MM.1S (cell line): ENCODE measurements at regions not wholly inside any gene's neighbourhood (a gene's known extent, or its start where the extent isn't known, plus 50 kb on each side); places are given as distances from the start of the nearest gene placed in this dataset.

Experiments
- DNase-seq: peaks from one replicate; pipeline ENCODE4 v3.0.0-alpha.2; 2015
- H2AFZ ChIP-seq: fragments of 300-600 bp; sonication (generic); 2 replicates; pipeline ENCODE4 v1.6.0; 2016; ENCODE audit warnings: antibody characterized with exemption, low read length
- H3F3A ChIP-seq: fragments of 300-600 bp; sonication (generic); 2 replicates; pipeline ENCODE4 v1.6.1; 2016; ENCODE audit warnings: mild to moderate bottlenecking, antibody characterized with exemption, low read length, moderate library complexity, mixed read lengths; ENCODE audit not compliant: insufficient read depth
- H3K27ac ChIP-seq: fragments of 300-600 bp; sonication (generic); 2 replicates; pipeline ENCODE4 v1.5.1; 2016; ENCODE audit warnings: mild to moderate bottlenecking, low read length
- H3K27me3 ChIP-seq: fragments of 300-600 bp; sonication (generic); replicated peaks from 2 replicates; pipeline ENCODE4 v1.6.0; 2016; ENCODE audit warnings: low read length; ENCODE audit not compliant: insufficient read depth
- H3K36me3 ChIP-seq: fragments of 300-600 bp; sonication (generic); replicated peaks from 2 replicates; pipeline ENCODE4 v1.6.1; 2016; ENCODE audit warnings: mild to moderate bottlenecking, low read length, mixed read lengths; ENCODE audit not compliant: insufficient read depth
- H3K4me1 ChIP-seq: fragments of 300-600 bp; sonication (generic); 2 replicates; pipeline ENCODE4 v1.6.1; 2016; ENCODE audit warnings: low read length, mixed read lengths
- H3K4me2 ChIP-seq: fragments of 300-600 bp; sonication (generic); 2 replicates; pipeline ENCODE4 v1.6.0; 2016; ENCODE audit warnings: low read depth, low read length
- H3K4me3 ChIP-seq: fragments of 300-600 bp; sonication (generic); 2 replicates; pipeline ENCODE4 v1.5.1; 2016; ENCODE audit warnings: low read length, mixed read lengths
- H3K79me2 ChIP-seq: fragments of 300-600 bp; sonication (generic); 2 replicates; pipeline ENCODE4 v1.6.1; 2016; ENCODE audit warnings: mixed run types, low read length, mixed read lengths
- H3K9ac ChIP-seq: fragments of 300-600 bp; sonication (generic); 2 replicates; pipeline ENCODE4 v1.6.1; 2016; ENCODE audit warnings: low read length, mixed read lengths
- H3K9me2 ChIP-seq: fragments of 300-600 bp; sonication (generic); replicated peaks from 2 replicates; pipeline ENCODE4 v1.6.1; 2016; ENCODE audit warnings: mild to moderate bottlenecking, low read length, mixed read lengths; ENCODE audit not compliant: insufficient read depth
- H3K9me3 ChIP-seq: fragments of 300-600 bp; sonication (generic); replicated peaks from 2 replicates; pipeline ENCODE4 v1.6.1; 2016; ENCODE audit warnings: mild to moderate bottlenecking, low read length, mixed read lengths; ENCODE audit not compliant: insufficient read depth
- H4K20me1 ChIP-seq: fragments of 300-600 bp; sonication (generic); 2 replicates; pipeline ENCODE4 v1.6.1; 2016; ENCODE audit warnings: mild to moderate bottlenecking, low read length, moderate library complexity, mixed read lengths; ENCODE audit not compliant: insufficient read depth
- CTCF ChIP-seq: fragments of 300-600 bp; sonication (generic); IDR thresholded peaks from 2 replicates; pipeline ENCODE4 v1.5.1; 2016; ENCODE audit warnings: antibody characterized with exemption, low read length, mixed read lengths
- EZH2 ChIP-seq: fragments of 300-600 bp; sonication (generic); optimal IDR thresholded peaks from 2 replicates; pipeline ENCODE3; 2017; ENCODE audit warnings: low read depth, mild to moderate bottlenecking, antibody characterized with exemption, low read length, mixed read lengths
- EZH2phosphoT487 ChIP-seq: fragments of 300-600 bp; sonication (generic); IDR thresholded peaks from 2 replicates; pipeline ENCODE4 v1.6.1; 2018; ENCODE audit warnings: antibody characterized with exemption, low read length

- Histone ChIP-seq H4K20me1 (no peaks in the 10 kb centered on the region), H3K4me2 (no peak overlapping the region), H2AFZ (no peak overlapping the region), H3K4me1 (no peaks in the 10 kb centered on the region), H3K9ac (no peak overlapping the region), H3K4me3 (no peak overlapping the region), H3K9me2 (no peaks in the 10 kb centered on the region), H3K79me2 (no peaks in the 10 kb centered on the region), H3K27me3 (no peaks in the 10 kb centered on the region), H3F3A (no peaks in the 10 kb centered on the region), H3K9me3 (no peaks in the 10 kb centered on the region), H3K27ac (no peak overlapping the region), H3K36me3 (no peaks in the 10 kb centered on the region)
- no peak for TF ChIP-seq EZH2
- no peak for TF ChIP-seq EZH2phosphoT487
- no peak for TF ChIP-seq CTCF
- no peak for DNase-seq
These were observed 161.7 kb downstream of the TFCP2L1 start for GRCh38 chr2:121123268-121123667.

GRCh38 chr2:121124330-121124729 lies 160.7 kb downstream of the TFCP2L1 start:
- no peak for DNase-seq
- TF ChIP-seq EZH2 (no peak), EZH2phosphoT487 (no peak), CTCF (no peak)
- Histone ChIP-seq H3K79me2 (no peaks in the 10 kb centered on the region), H3K36me3 (no peaks in the 10 kb centered on the region), H4K20me1 (no peaks in the 10 kb centered on the region), H3K4me3 (no peak overlapping the region), H3K4me1 (no peaks in the 10 kb centered on the region), H3K27ac (no peak overlapping the region), H2AFZ (no peak overlapping the region), H3K27me3 (no peaks in the 10 kb centered on the region), H3K9me2 (no peaks in the 10 kb centered on the region), H3K9me3 (no peaks in the 10 kb centered on the region), H3F3A (no peaks in the 10 kb centered on the region), H3K9ac (no peak overlapping the region), H3K4me2 (no peak overlapping the region)

- no peak for DNase-seq
- no peaks in the 10 kb centered on the region for H3K4me1 ChIP-seq
These were observed 159.7 kb downstream of the TFCP2L1 start for GRCh38 chr2:121125350-121125749.

GRCh38 chr2:121128741-121129659 lies 156.0 kb downstream of the TFCP2L1 start:
- Histone ChIP-seq H3K36me3 (no peaks in the 10 kb centered on the region), H3K4me2 (no peak overlapping the region), H2AFZ (no peak overlapping the region), H3K9me3 (no peaks in the 10 kb centered on the region), H3F3A (no peaks in the 10 kb centered on the region), H4K20me1 (no peaks in the 10 kb centered on the region), H3K9me2 (no peaks in the 10 kb centered on the region), H3K4me3 (no peak overlapping the region), H3K9ac (no peak overlapping the region), H3K4me1 (no peaks in the 10 kb centered on the region), H3K27ac (no peak overlapping the region), H3K79me2 (no peaks in the 10 kb centered on the region), H3K27me3 (no peaks in the 10 kb centered on the region)
- no peak for DNase-seq
- TF ChIP-seq EZH2 (no peak), CTCF (peak; percentile 31; the same call in 1 of the 2 replicates)

More at GRCh38 chr2:121125350-121125749, 159.7 kb downstream of the TFCP2L1 start:
- TF ChIP-seq EZH2phosphoT487: no peak
- no peaks in the 10 kb centered on the region for H3K27me3 ChIP-seq
- H3K9ac ChIP-seq: no peak overlapping the region
- no peaks in the 10 kb centered on the region for H3K79me2 ChIP-seq
- no peak overlapping the region for H3K27ac ChIP-seq
- H3K4me3 ChIP-seq: no peak overlapping the region
- H2AFZ ChIP-seq: no peak overlapping the region
- no peaks in the 10 kb centered on the region for H3K36me3 ChIP-seq
- H3K9me2 ChIP-seq: no peaks in the 10 kb centered on the region
- H3F3A ChIP-seq: no peaks in the 10 kb centered on the region
- no peak overlapping the region for H3K4me2 ChIP-seq
- no peaks in the 10 kb centered on the region for H3K9me3 ChIP-seq
- no peaks in the 10 kb centered on the region for H4K20me1 ChIP-seq
